H1 (cell line): ENCODE measurements at regions not wholly inside any gene's neighbourhood (a gene's known extent, or its start where the extent isn't known, plus 50 kb on each side); places are given as distances from the start of the nearest gene placed in this dataset.

Source experiments
- CTCF ChIA-PET: fragments of 300-600 bp; sonication (Branson Sonifier 250); formaldehyde crosslinking; loops from one replicate; lab custom pipeline; 2021; ENCODE audit not compliant: partially characterized antibody; lab: Charles Lee
- POLR2A ChIA-PET: fragments of 300-600 bp; sonication (Branson Sonifier 250); formaldehyde crosslinking; loops from one replicate; lab custom pipeline; 2021; ENCODE audit warnings: inconsistent platforms; ENCODE audit not compliant: partially characterized antibody; lab: Charles Lee
- DNase-seq, 2 experiments: peaks; one replicate each; pipeline versions ENCODE4 v3.0.0 to v3.0.0-alpha.2; 2010 to 2022; ENCODE audit warnings: low spot score in 2 of 2, low read depth in 1 of 2, mixed read lengths in 1 of 2
- FAIRE-seq: peaks from 2 replicates; lab custom pipeline; 2011; peaks lifted over from hg19 to GRCh38; lab: Jason Lieb, UNC
- H2AFZ ChIP-seq: 2 replicates; pipeline ENCODE4 v1.8.1; 2012; ENCODE audit warnings: low read length, inconsistent platforms
- H2AK5ac ChIP-seq: 2 replicates; pipeline ENCODE4 v1.6.1; 2013; ENCODE audit warnings: low read depth, low read length
- H2BK120ac ChIP-seq: replicated peaks from 2 replicates; pipeline ENCODE3; 2013; ENCODE audit warnings: low read depth, low read length, inconsistent platforms
- H2BK12ac ChIP-seq: 2 replicates; pipeline ENCODE4 v1.6.1; 2013; ENCODE audit warnings: low read depth, low read length
- H2BK15ac ChIP-seq: 2 replicates; pipeline ENCODE4 v1.6.1; 2013; ENCODE audit warnings: low read length
- H2BK20ac ChIP-seq: 2 replicates; pipeline ENCODE4 v1.6.1; 2013; ENCODE audit warnings: low read length
- H2BK5ac ChIP-seq: 2 replicates; pipeline ENCODE4 v1.6.1; 2013; ENCODE audit warnings: low read depth, low read length
- H3K14ac ChIP-seq: 2 replicates; pipeline ENCODE4 v1.6.1; 2013; ENCODE audit warnings: inconsistent platforms; ENCODE audit not compliant: insufficient read length
- H3K18ac ChIP-seq: 2 replicates; pipeline ENCODE4 v1.6.1; 2013; ENCODE audit warnings: low read length; ENCODE audit errors: extremely low read depth
- H3K23ac ChIP-seq: 2 replicates; pipeline ENCODE4 v1.6.1; 2013; ENCODE audit warnings: inconsistent platforms; ENCODE audit not compliant: insufficient read length
- H3K23me2 ChIP-seq: 2 replicates; pipeline ENCODE4 v1.6.1; 2013; ENCODE audit warnings: low read depth, low read length
- H3K27ac ChIP-seq: 2 replicates; pipeline ENCODE4 v1.6.1; 2011; ENCODE audit warnings: low read depth, low read length, inconsistent platforms
- H3K27me3 ChIP-seq, 4 experiments: replicated peaks in 1 of 4; 1 replicate in 1 of 4; 2 replicates in 3 of 4; pipeline versions ENCODE4 v1.6.1 to v1.8.1; 2011 to 2013; ENCODE audit warnings: low read length in 3 of 4, mild to moderate bottlenecking in 3 of 4, inconsistent platforms in 2 of 4, mixed read lengths in 2 of 4, moderate library complexity in 1 of 4; ENCODE audit not compliant: control insufficient read depth in 3 of 4, insufficient read depth in 3 of 4; ENCODE audit errors: extremely low read depth in 1 of 4
- H3K36me3 ChIP-seq, 4 experiments: 2 replicates each; pipeline versions ENCODE4 v1.6.1 to v1.8.1; 2011 to 2013; ENCODE audit warnings: mild to moderate bottlenecking in 4 of 4, low read length in 3 of 4, moderate library complexity in 2 of 4, control low read depth in 1 of 4, inconsistent platforms in 1 of 4; ENCODE audit not compliant: insufficient read depth in 4 of 4, control insufficient read depth in 2 of 4
- H3K4ac ChIP-seq: replicated peaks from 2 replicates; pipeline ENCODE3; 2013; ENCODE audit warnings: low read length, low read depth, mixed read lengths, inconsistent platforms; ENCODE audit not compliant: insufficient read length
- H3K4me1 ChIP-seq, 4 experiments: replicated peaks in 1 of 4; 1 replicate in 1 of 4; 2 replicates in 3 of 4; pipeline versions ENCODE4 v1.6.1 to v1.8.1; 2011 to 2013; ENCODE audit warnings: low read length in 3 of 4, inconsistent platforms in 2 of 4, mixed read lengths in 1 of 4; ENCODE audit not compliant: insufficient read depth in 4 of 4, control insufficient read depth in 3 of 4
- H3K4me2 ChIP-seq, 2 experiments: 2 replicates each; pipeline versions ENCODE4 v1.6.1 to v1.8.1; 2011 to 2013; ENCODE audit warnings: low read depth in 2 of 2, low read length in 2 of 2, control low read depth in 1 of 2, inconsistent platforms in 1 of 2, mild to moderate bottlenecking in 1 of 2; ENCODE audit not compliant: insufficient read depth in 1 of 2
- H3K4me3 ChIP-seq, 4 experiments: fragments of 200-600, 300-600 bp in 1 of 4; sonication (generic), shearing (Covaris generic), sonication (Bioruptor Twin) in 1 of 4; 2 replicates each; pipeline versions ENCODE4 v1.5.1 to v1.8.1; 2011 to 2016; ENCODE audit warnings: low read length in 4 of 4, low read depth in 3 of 4, control low read depth in 2 of 4, inconsistent platforms in 2 of 4, mild to moderate bottlenecking in 2 of 4, mixed read lengths in 1 of 4, moderate library complexity in 1 of 4; ENCODE audit not compliant: insufficient read depth in 2 of 4; ENCODE audit errors: extremely low read depth in 1 of 4
- H3K56ac ChIP-seq: replicated peaks from 2 replicates; pipeline ENCODE3; 2013; ENCODE audit warnings: low read depth, mild to moderate bottlenecking, mixed read lengths, low read length, inconsistent platforms; ENCODE audit not compliant: insufficient read length
- H3K79me1 ChIP-seq: 2 replicates; pipeline ENCODE4 v1.6.1; 2013; ENCODE audit warnings: low read depth, low read length, control low read depth
- H3K79me2 ChIP-seq, 2 experiments: 2 replicates each; pipeline versions ENCODE4 v1.6.1 to v1.8.1; 2012 to 2013; ENCODE audit warnings: low read length in 2 of 2, mild to moderate bottlenecking in 2 of 2, inconsistent platforms in 1 of 2; ENCODE audit not compliant: insufficient read depth in 2 of 2, control insufficient read depth in 1 of 2
- H3K9ac ChIP-seq, 4 experiments: replicated peaks in 1 of 4; 1 replicate in 1 of 4; 2 replicates in 3 of 4; pipeline versions ENCODE4 v1.6.1 to v1.8.1; 2011 to 2013; ENCODE audit warnings: low read depth in 3 of 4, low read length in 3 of 4, control low read depth in 2 of 4, mild to moderate bottlenecking in 2 of 4, moderate library complexity in 2 of 4, inconsistent platforms in 1 of 4; ENCODE audit errors: extremely low read depth in 1 of 4
- H3K9me3 ChIP-seq, 2 experiments: 2 replicates each; pipeline versions ENCODE4 v1.6.1 to v1.8.1; 2012 to 2013; ENCODE audit warnings: mild to moderate bottlenecking in 2 of 2, moderate library complexity in 2 of 2, control low read depth in 1 of 2, inconsistent platforms in 1 of 2, low read depth in 1 of 2, low read length in 1 of 2, mixed read lengths in 1 of 2; ENCODE audit not compliant: insufficient read depth in 2 of 2
- H4K20me1 ChIP-seq, 2 experiments: replicated peaks in 1 of 2; 2 replicates each; pipeline versions ENCODE3 to v1.8.1; 2011 to 2013; ENCODE audit warnings: inconsistent platforms in 2 of 2, low read length in 2 of 2, mild to moderate bottlenecking in 1 of 2; ENCODE audit not compliant: insufficient read depth in 2 of 2, control insufficient read depth in 1 of 2
- H4K5ac ChIP-seq: 2 replicates; pipeline ENCODE4 v1.6.1; 2013; ENCODE audit warnings: low read length, low read depth, mixed read lengths, inconsistent platforms; ENCODE audit not compliant: insufficient read length
- H4K8ac ChIP-seq: 2 replicates; pipeline ENCODE4 v1.8.0; 2013; ENCODE audit warnings: mild to moderate bottlenecking, moderate library complexity, low read length, inconsistent platforms; ENCODE audit not compliant: insufficient read depth; ENCODE audit errors: extremely low read depth
- H4K91ac ChIP-seq: replicated peaks from 2 replicates; pipeline ENCODE3; 2013; ENCODE audit warnings: low read length, mixed read lengths, inconsistent platforms; ENCODE audit not compliant: insufficient read length
- EP300 ChIP-seq, 2 experiments: IDR thresholded peaks; 1 replicate in 1 of 2; 2 replicates in 1 of 2; pipeline ENCODE4 v1.6.1; 2011 to 2012; ENCODE audit warnings: low read depth in 2 of 2, low read length in 2 of 2, mild to moderate bottlenecking in 2 of 2, borderline replicate concordance in 1 of 2, inconsistent platforms in 1 of 2, moderate library complexity in 1 of 2
- HDAC2 ChIP-seq, 2 experiments: fragments of 300-600 bp in 1 of 2; sonication (generic) in 1 of 2; IDR thresholded peaks; 2 replicates each; pipeline ENCODE4 v1.6.1; 2011 to 2012; ENCODE audit warnings: low read depth in 2 of 2, low read length in 2 of 2, mild to moderate bottlenecking in 2 of 2, moderate library complexity in 2 of 2, borderline replicate concordance in 1 of 2, inconsistent platforms in 1 of 2
- KDM5A ChIP-seq: fragments of 200-600 bp; IDR thresholded peaks from 2 replicates; pipeline ENCODE4 v1.7.1; 2012; ENCODE audit warnings: mild to moderate bottlenecking, low read length, inconsistent platforms, mixed read lengths
- NANOG ChIP-seq: IDR thresholded peaks from 2 replicates; pipeline ENCODE4 v1.6.1; 2011; ENCODE audit warnings: low read length, low read depth, mild to moderate bottlenecking, inconsistent platforms; ENCODE audit not compliant: insufficient read depth, poor library complexity, severe bottlenecking
- PHF8 ChIP-seq: fragments of 200-600 bp; sonication (generic); conservative IDR thresholded peaks from 2 replicates; pipeline ENCODE4 v1.7.1; 2012; ENCODE audit warnings: low read depth, mild to moderate bottlenecking, inconsistent platforms, low read length, moderate library complexity
- POLR2AphosphoS5 ChIP-seq: IDR thresholded peaks from 2 replicates; pipeline ENCODE4 v1.6.1; 2011; ENCODE audit warnings: low read depth, low read length
- SAP30 ChIP-seq: fragments of 300-600 bp; sonication (generic); IDR thresholded peaks from 2 replicates; pipeline ENCODE4 v1.7.1; 2012; ENCODE audit warnings: low read length, moderate library complexity, mild to moderate bottlenecking, inconsistent platforms; ENCODE audit not compliant: insufficient read depth, insufficient replicate concordance
- SIRT6 ChIP-seq: IDR thresholded peaks from one replicate; pipeline ENCODE4 v1.7.1; 2012; ENCODE audit warnings: low read length, inconsistent platforms
- SUZ12 ChIP-seq: fragments of 200-600 bp; sonication (generic); IDR thresholded peaks from 2 replicates; pipeline ENCODE4 v1.6.1; 2012; ENCODE audit warnings: mild to moderate bottlenecking, inconsistent platforms, low read length, moderate library complexity, mixed read lengths
- TEAD4 ChIP-seq: IDR thresholded peaks from 2 replicates; pipeline ENCODE4 v1.6.1; 2012; ENCODE audit warnings: low read depth, low read length, inconsistent platforms, mixed read lengths
- WGBS, 2 experiments: shearing (Covaris generic) in 1 of 2; methylation state at CpG; one replicate each; pipeline versions ENCODE4 v1.1.6 to v1.1.7; 2013 to 2015; ENCODE audit warnings: low lambda C conversion rate in 2 of 2, mixed read lengths in 2 of 2, inconsistent platforms in 1 of 2, low coverage in 1 of 2, missing lambda C conversion rate in 1 of 2; ENCODE audit not compliant: insufficient replicate concordance in 2 of 2, insufficient coverage in 1 of 2, insufficient read length in 1 of 2; ENCODE audit errors: extremely low coverage in 1 of 2, missing lambda C conversion rate in 1 of 2; 5-methylcytosine and 5-hydroxymethylcytosine counted together

- Histone ChIP-seq H3K14ac (no peak overlapping the region), H3K4me2 (no peak overlapping the region), H3K79me2 (no peaks in the 10 kb centered on the region), H2AFZ (no peak overlapping the region), H4K8ac (no peak overlapping the region), H3K56ac (no peak overlapping the region), H3K18ac (no peak overlapping the region), H3K4ac (no peak overlapping the region), H2BK20ac (no peak overlapping the region), H4K5ac (no peak overlapping the region), H3K9me3 (peaks cover 16 to 18% of the 10 kb centered on the region in 2 experiments), H2AK5ac (no peak overlapping the region), H2BK5ac (no peak overlapping the region), H3K27me3 (no peaks in the 10 kb centered on the region), H2BK12ac (no peak overlapping the region), H4K91ac (no peak overlapping the region), H3K36me3 (no peaks in the 10 kb centered on the region), H3K23me2 (no peaks in the 10 kb centered on the region), H2BK120ac (no peak overlapping the region), H2BK15ac (no peak overlapping the region), H4K20me1 (no peaks in the 10 kb centered on the region), H3K9ac (no peak overlapping the region), H3K27ac (no peak overlapping the region), H3K4me3 (no peak overlapping the region), H3K79me1 (no peaks in the 10 kb centered on the region), H3K23ac (no peak overlapping the region), H3K4me1 (no peaks in the 10 kb centered on the region)
- TF ChIP-seq SIRT6: no peak
- TF ChIP-seq SUZ12: no peak
- no peak for TF ChIP-seq NANOG
- no peak for TF ChIP-seq EP300 (IDR thresholded peaks at IDR 0.05; ENCODE audit: borderline replicate concordance in 1 of 2, low read depth in 2 of 2, low read length in 2 of 2)
- no peak for TF ChIP-seq POLR2AphosphoS5
- no peak for TF ChIP-seq KDM5A
- TF ChIP-seq TEAD4: no peak
- no peak for TF ChIP-seq PHF8
- TF ChIP-seq SAP30: no peak
- no peak for TF ChIP-seq HDAC2 (IDR thresholded peaks at IDR 0.05; ENCODE audit: borderline replicate concordance in 1 of 2, low read depth in 2 of 2, low read length in 2 of 2)
- ChIA-PET POLR2A (interaction anchor here (0.8 to 1.4 kb wide), 2 partner anchors 9 to 11 kb away, joined by 3 read pairs; no protein-coding TSS in a partner anchor), CTCF (interaction anchor here (0.7 kb wide), 1 partner anchor 41 kb away, joined by 3 read pairs; no protein-coding TSS in a partner anchor)
- FAIRE-seq (no peak), DNase-seq (no peak)
- WGBS, 2 experiments: 86% methylated on average over 6 of the region's 6 CpGs; no CpG with 5 or more reads in 1 of the 2 experiments
Measured at GRCh38 chr1:58318157-58319005, 228.1 kb downstream of the OMA1 start.
